Panc1 (cell line): ENCODE measurements at regions not wholly inside any gene's neighbourhood (a gene's known extent, or its start where the extent isn't known, plus 50 kb on each side); places are given as distances from the start of the nearest gene placed in this dataset.

ENCODE experiments used
- ATAC-seq: fragments of 200-7000 bp; cut with Tn5 transposase; 2 replicates; pipeline ENCODE4 v1.9.1; 2020; ENCODE audit warnings: mild to moderate bottlenecking, moderate library complexity
- BruUV-seq: library from RNA; stranded (reverse); fragments of 400-500 nt; replicated peaks from 2 replicates; lab custom pipeline; 2021; lab: Mats Ljungman, UMichigan
- CTCF ChIA-PET: fragments of 300-600 bp; sonication (Branson Sonifier 250); formaldehyde crosslinking; loops from one replicate; lab custom pipeline; 2022; ENCODE audit warnings: antibody characterized with exemption; lab: Charles Lee
- POLR2A ChIA-PET: fragments of 300-600 bp; sonication (Branson Sonifier 250); formaldehyde crosslinking; loops from one replicate; lab custom pipeline; 2022; ENCODE audit warnings: antibody characterized with exemption; lab: Charles Lee
- DNase-seq: peaks from one replicate; pipeline ENCODE4 v3.0.0-alpha.2; 2010; ENCODE audit warnings: low read depth, low spot score
- H3K27ac ChIP-seq: 2 replicates; pipeline ENCODE4 v1.5.1; 2011; ENCODE audit warnings: mild to moderate bottlenecking, low read length, inconsistent platforms
- H3K27me3 ChIP-seq: fragments of 200-500 bp; sonication (Bioruptor generic); 2 replicates; pipeline ENCODE4 v1.6.0; 2014; ENCODE audit warnings: low read length, inconsistent platforms; ENCODE audit not compliant: control insufficient read depth, insufficient read depth
- H3K36me3 ChIP-seq: fragments of 200-500 bp; sonication (Bioruptor generic); 2 replicates; pipeline ENCODE4 v1.5.1; 2014; ENCODE audit warnings: inconsistent platforms, mild to moderate bottlenecking, low read length, moderate library complexity; ENCODE audit not compliant: control insufficient read depth, insufficient read depth
- H3K4me1 ChIP-seq: 2 replicates; pipeline ENCODE4 v1.5.1; 2011; ENCODE audit warnings: inconsistent platforms, mild to moderate bottlenecking, low read length, moderate library complexity; ENCODE audit not compliant: control insufficient read depth, insufficient read depth
- H3K4me3 ChIP-seq, 2 experiments: 2 replicates each; pipeline ENCODE4 v1.5.1; 2011 to 2012; ENCODE audit warnings: low read depth in 2 of 2, low read length in 2 of 2, mild to moderate bottlenecking in 2 of 2, inconsistent platforms in 1 of 2, moderate library complexity in 1 of 2
- H3K9me3 ChIP-seq: fragments of 200-500 bp; sonication (Bioruptor generic); 2 replicates; pipeline ENCODE4 v1.5.1; 2014; ENCODE audit warnings: low read depth, mild to moderate bottlenecking, inconsistent platforms, low read length, moderate library complexity; ENCODE audit not compliant: control insufficient read depth, insufficient read depth
- POLR2AphosphoS5 ChIP-seq: IDR thresholded peaks from 2 replicates; pipeline ENCODE4 v1.6.1; 2012; ENCODE audit warnings: mild to moderate bottlenecking, low read depth, low read length, moderate library complexity
- SIN3A ChIP-seq: IDR thresholded peaks from 2 replicates; pipeline ENCODE4 v1.6.1; 2012; ENCODE audit warnings: low read depth, mild to moderate bottlenecking, low read length, moderate library complexity, borderline replicate concordance; ENCODE audit not compliant: insufficient read depth
- TCF7L2 ChIP-seq: IDR thresholded peaks from 2 replicates; pipeline ENCODE4 v1.6.1; 2011; ENCODE audit warnings: mild to moderate bottlenecking, low read depth, low read length, inconsistent platforms
- in situ Hi-C: cut with HindIII; loops from 2 replicates; pipeline ENCODE4 v1.10.0; 2016; ENCODE audit warnings: low sequenced_read_pairs, low pct_unique_long_range_greater_than_20kb
- intact Hi-C: fragments of 100-400 bp; cut with micrococcal nuclease; formaldehyde crosslinking; loops from one replicate; pipeline ENCODE4 v1.10.0; 2022; ENCODE audit not compliant: unreplicated experiment
- TF ChIP-seq, protein P1 (sequence below): fragments of 450-650 bp; IDR thresholded peaks from 2 replicates; pipeline ENCODE4 v1.5.1; 2017; ENCODE audit warnings: mild to moderate bottlenecking
- TF ChIP-seq, protein P2 (sequence below), 2 experiments: IDR thresholded peaks; 2 replicates each; pipeline ENCODE4 v1.6.1; 2011 to 2012; ENCODE audit warnings: low read depth in 2 of 2, control low read depth in 1 of 2, low read length in 1 of 2, mild to moderate bottlenecking in 1 of 2, moderate library complexity in 1 of 2; ENCODE audit not compliant: insufficient read depth in 1 of 2

DNA sequence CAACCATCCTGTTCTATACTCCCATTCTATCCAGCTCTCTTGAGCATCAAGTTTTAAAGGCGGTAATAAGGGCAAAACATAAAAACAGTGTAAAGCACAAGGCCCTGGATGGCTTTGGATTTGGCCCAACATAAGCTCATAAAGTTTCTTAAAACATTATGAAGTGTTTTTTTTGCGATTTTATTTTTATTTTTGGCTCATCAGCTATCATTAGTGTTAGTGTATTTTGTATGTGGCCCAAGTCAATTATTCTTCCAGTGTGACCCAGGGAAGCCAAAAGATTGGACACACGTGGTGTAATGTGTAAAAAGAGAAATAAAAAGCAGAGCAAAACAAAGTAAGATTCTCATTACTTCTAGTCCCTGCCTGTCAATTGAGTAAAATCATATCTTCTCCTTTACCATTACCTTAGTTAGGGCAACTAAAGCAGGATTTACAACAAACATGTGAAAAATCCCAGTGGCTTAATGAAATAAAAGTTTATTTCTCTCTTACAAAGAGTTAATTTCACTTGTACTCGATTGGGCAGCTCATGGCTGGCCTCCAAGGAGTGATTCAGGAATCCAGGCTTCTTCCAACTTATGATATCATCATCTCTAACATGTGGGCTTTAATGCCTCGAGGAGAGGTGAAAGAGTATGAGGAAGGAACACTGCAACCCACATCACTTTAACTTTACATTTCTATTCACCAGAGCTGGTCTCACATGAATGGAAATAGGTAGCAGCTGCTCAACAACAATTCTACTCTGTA, 725.2 kb upstream of the SLITRK1 start:
- no TSS peak for BruUV-seq
- H3K4me1 ChIP-seq = no peaks in the 10 kb centered on the region
- intact Hi-C loops = no loop called here
- H3K27ac ChIP-seq = no peak overlapping the region
- in situ Hi-C loops = no loop called here
- ChIA-PET CTCF (no interaction called here), POLR2A (no interaction called here)
- no peak for DNase-seq
- H3K9me3 ChIP-seq = no peaks in the 10 kb centered on the region
- no peaks in the 10 kb centered on the region for H3K27me3 ChIP-seq
- no peak for ATAC-seq
- no peaks in the 10 kb centered on the region for H3K36me3 ChIP-seq
- H3K4me3 ChIP-seq = no peak overlapping the region
- TF ChIP-seq TCF7L2 (no peak), POLR2AphosphoS5 (no peak), SIN3A (no peak)
- TF ChIP-seq, protein P1, sequence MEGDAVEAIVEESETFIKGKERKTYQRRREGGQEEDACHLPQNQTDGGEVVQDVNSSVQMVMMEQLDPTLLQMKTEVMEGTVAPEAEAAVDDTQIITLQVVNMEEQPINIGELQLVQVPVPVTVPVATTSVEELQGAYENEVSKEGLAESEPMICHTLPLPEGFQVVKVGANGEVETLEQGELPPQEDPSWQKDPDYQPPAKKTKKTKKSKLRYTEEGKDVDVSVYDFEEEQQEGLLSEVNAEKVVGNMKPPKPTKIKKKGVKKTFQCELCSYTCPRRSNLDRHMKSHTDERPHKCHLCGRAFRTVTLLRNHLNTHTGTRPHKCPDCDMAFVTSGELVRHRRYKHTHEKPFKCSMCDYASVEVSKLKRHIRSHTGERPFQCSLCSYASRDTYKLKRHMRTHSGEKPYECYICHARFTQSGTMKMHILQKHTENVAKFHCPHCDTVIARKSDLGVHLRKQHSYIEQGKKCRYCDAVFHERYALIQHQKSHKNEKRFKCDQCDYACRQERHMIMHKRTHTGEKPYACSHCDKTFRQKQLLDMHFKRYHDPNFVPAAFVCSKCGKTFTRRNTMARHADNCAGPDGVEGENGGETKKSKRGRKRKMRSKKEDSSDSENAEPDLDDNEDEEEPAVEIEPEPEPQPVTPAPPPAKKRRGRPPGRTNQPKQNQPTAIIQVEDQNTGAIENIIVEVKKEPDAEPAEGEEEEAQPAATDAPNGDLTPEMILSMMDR = no peak
- TF ChIP-seq, protein P2, sequence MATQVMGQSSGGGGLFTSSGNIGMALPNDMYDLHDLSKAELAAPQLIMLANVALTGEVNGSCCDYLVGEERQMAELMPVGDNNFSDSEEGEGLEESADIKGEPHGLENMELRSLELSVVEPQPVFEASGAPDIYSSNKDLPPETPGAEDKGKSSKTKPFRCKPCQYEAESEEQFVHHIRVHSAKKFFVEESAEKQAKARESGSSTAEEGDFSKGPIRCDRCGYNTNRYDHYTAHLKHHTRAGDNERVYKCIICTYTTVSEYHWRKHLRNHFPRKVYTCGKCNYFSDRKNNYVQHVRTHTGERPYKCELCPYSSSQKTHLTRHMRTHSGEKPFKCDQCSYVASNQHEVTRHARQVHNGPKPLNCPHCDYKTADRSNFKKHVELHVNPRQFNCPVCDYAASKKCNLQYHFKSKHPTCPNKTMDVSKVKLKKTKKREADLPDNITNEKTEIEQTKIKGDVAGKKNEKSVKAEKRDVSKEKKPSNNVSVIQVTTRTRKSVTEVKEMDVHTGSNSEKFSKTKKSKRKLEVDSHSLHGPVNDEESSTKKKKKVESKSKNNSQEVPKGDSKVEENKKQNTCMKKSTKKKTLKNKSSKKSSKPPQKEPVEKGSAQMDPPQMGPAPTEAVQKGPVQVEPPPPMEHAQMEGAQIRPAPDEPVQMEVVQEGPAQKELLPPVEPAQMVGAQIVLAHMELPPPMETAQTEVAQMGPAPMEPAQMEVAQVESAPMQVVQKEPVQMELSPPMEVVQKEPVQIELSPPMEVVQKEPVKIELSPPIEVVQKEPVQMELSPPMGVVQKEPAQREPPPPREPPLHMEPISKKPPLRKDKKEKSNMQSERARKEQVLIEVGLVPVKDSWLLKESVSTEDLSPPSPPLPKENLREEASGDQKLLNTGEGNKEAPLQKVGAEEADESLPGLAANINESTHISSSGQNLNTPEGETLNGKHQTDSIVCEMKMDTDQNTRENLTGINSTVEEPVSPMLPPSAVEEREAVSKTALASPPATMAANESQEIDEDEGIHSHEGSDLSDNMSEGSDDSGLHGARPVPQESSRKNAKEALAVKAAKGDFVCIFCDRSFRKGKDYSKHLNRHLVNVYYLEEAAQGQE (IDR thresholded peaks at IDR 0.05; ENCODE audit: insufficient read depth in 1 of 2, low read depth in 2 of 2, low read length in 1 of 2) = no peak

DNA sequence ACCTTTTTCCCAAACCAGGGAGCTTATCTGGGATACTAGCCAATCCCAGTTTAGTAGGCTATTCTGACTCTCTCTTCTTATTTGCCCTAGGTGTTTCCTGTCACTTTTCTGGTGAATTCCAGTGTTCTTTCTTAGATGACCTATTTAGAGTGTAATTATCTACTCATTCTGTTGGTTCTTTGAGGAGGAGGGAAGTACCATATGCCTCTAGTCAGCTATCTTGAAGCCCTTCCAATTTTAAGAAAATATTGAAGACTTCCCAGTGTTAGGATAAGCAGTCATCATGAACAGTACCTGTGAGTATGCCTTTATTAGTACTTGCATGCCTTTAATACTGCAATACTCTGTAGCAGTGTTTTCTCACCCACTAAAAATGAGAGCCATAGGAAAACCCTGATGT, 724.3 kb upstream of the SLITRK1 start:
- ATAC-seq (no peak), DNase-seq (no peak)
- no peaks in the 10 kb centered on the region for H3K4me1 ChIP-seq
- H3K27ac ChIP-seq = no peak overlapping the region
- in situ Hi-C loops (no loop called here), intact Hi-C loops (no loop called here)
- no peaks in the 10 kb centered on the region for H3K27me3 ChIP-seq
- TF ChIP-seq, protein P2 (IDR thresholded peaks at IDR 0.05; ENCODE audit: insufficient read depth in 1 of 2, low read depth in 2 of 2, low read length in 1 of 2) = no peak
- TF ChIP-seq, protein P1 = no peak
- TF ChIP-seq POLR2AphosphoS5 (no peak), SIN3A (no peak), TCF7L2 (no peak)
- no peaks in the 10 kb centered on the region for H3K9me3 ChIP-seq
- BruUV-seq = no TSS peak
- ChIA-PET CTCF (no interaction called here), POLR2A (no interaction called here)
- H3K4me3 ChIP-seq = no peak overlapping the region
- no peaks in the 10 kb centered on the region for H3K36me3 ChIP-seq
